IMR-90 (cell line): ENCODE measurements at regions not wholly inside any gene's neighbourhood (a gene's known extent, or its start where the extent isn't known, plus 50 kb on each side); places are given as distances from the start of the nearest gene placed in this dataset.

Source experiments
- ATAC-seq: fragments of 200-7000 bp; cut with Tn5 transposase; 2 replicates; pipeline ENCODE4 v1.9.1; 2020; ENCODE audit warnings: low read depth, mild to moderate bottlenecking, moderate library complexity
- BruUV-seq: library from RNA; stranded (reverse); fragments of 400-500 nt; replicated peaks from 2 replicates; lab custom pipeline; 2021; lab: Mats Ljungman, UMichigan
- CTCF ChIA-PET: fragments of 300-600 bp; formaldehyde crosslinking; extraction: SDS; loops from one replicate; lab custom pipeline; 2021; ENCODE audit warnings: antibody characterized with exemption; lab: Yijun Ruan, JAX
- POLR2A ChIA-PET: fragments of 300-600 bp; sonication (Branson Sonifier 250); formaldehyde crosslinking; loops from one replicate; lab custom pipeline; 2022; ENCODE audit warnings: antibody characterized with exemption; ENCODE audit not compliant: unreplicated experiment; lab: Charles Lee
- DNase-seq: peaks from one replicate; pipeline ENCODE4 v3.0.0; 2013
- H2AFZ ChIP-seq: replicated peaks from 2 replicates; pipeline ENCODE3; 2013; ENCODE audit warnings: low read length, mild to moderate bottlenecking; ENCODE audit not compliant: poor library complexity
- H2AK5ac ChIP-seq: 2 replicates; pipeline ENCODE4 v1.6.1; 2013; ENCODE audit warnings: low read depth, low read length, inconsistent platforms
- H2AK9ac ChIP-seq: replicated peaks from 2 replicates; pipeline ENCODE3; 2013; ENCODE audit warnings: mild to moderate bottlenecking, low read depth, low read length, moderate library complexity; ENCODE audit not compliant: poor library complexity
- H2BK120ac ChIP-seq: 2 replicates; pipeline ENCODE4 v1.6.1; 2013; ENCODE audit warnings: low read depth, low read length, inconsistent platforms
- H2BK15ac ChIP-seq: 3 replicates; pipeline ENCODE4 v1.6.1; 2013; ENCODE audit warnings: low read depth, low read length, inconsistent platforms
- H2BK20ac ChIP-seq: 2 replicates; pipeline ENCODE4 v1.6.1; 2013; ENCODE audit warnings: low read depth, mild to moderate bottlenecking, inconsistent platforms, low read length, moderate library complexity
- H2BK5ac ChIP-seq: 2 replicates; pipeline ENCODE4 v1.6.1; 2013; ENCODE audit warnings: mild to moderate bottlenecking, low read depth, low read length, inconsistent platforms; ENCODE audit not compliant: poor library complexity, severe bottlenecking
- H3K14ac ChIP-seq: replicated peaks from 2 replicates; pipeline ENCODE4 v1.6.1; 2013; ENCODE audit warnings: low read depth, low read length, inconsistent platforms
- H3K18ac ChIP-seq: 2 replicates; pipeline ENCODE4 v1.6.1; 2013; ENCODE audit warnings: low read depth, low read length, control low read depth
- H3K23ac ChIP-seq: 2 replicates; pipeline ENCODE4 v1.6.1; 2013; ENCODE audit warnings: low read depth, low read length, inconsistent platforms
- H3K27ac ChIP-seq: 2 replicates; pipeline ENCODE4 v1.5.1; 2013; ENCODE audit warnings: mild to moderate bottlenecking, control low read depth, low read length; ENCODE audit not compliant: insufficient read depth
- H3K27me3 ChIP-seq: 2 replicates; pipeline ENCODE4 v1.6.1; 2013; ENCODE audit warnings: low read length; ENCODE audit not compliant: control insufficient read depth, insufficient read depth
- H3K36me3 ChIP-seq: 2 replicates; pipeline ENCODE4 v1.6.1; 2013; ENCODE audit warnings: low read length, mixed read lengths; ENCODE audit not compliant: control insufficient read depth, insufficient read depth
- H3K4ac ChIP-seq: 2 replicates; pipeline ENCODE4 v1.6.1; 2013; ENCODE audit warnings: low read depth, low read length, inconsistent platforms
- H3K4me1 ChIP-seq: 2 replicates; pipeline ENCODE4 v1.6.1; 2013; ENCODE audit warnings: low read length, mixed read lengths; ENCODE audit not compliant: control insufficient read depth, insufficient read depth
- H3K4me2 ChIP-seq: 2 replicates; pipeline ENCODE4 v1.6.1; 2013; ENCODE audit warnings: low read depth, mild to moderate bottlenecking, control low read depth, low read length, moderate library complexity
- H3K4me3 ChIP-seq: 2 replicates; pipeline ENCODE4 v1.5.1; 2013; ENCODE audit warnings: low read depth, mild to moderate bottlenecking, control low read depth, low read length, moderate library complexity; ENCODE audit not compliant: insufficient read depth
- H3K56ac ChIP-seq: 2 replicates; pipeline ENCODE4 v1.6.1; 2013; ENCODE audit warnings: low read length, inconsistent platforms; ENCODE audit not compliant: insufficient read depth; ENCODE audit errors: extremely low read depth
- H3K79me1 ChIP-seq, 2 experiments: 2 replicates each; pipeline ENCODE4 v1.6.1; 2013; ENCODE audit warnings: low read length in 2 of 2, inconsistent platforms in 1 of 2, low read depth in 1 of 2
- H3K9ac ChIP-seq: 2 replicates; pipeline ENCODE4 v1.6.1; 2013; ENCODE audit warnings: low read depth, low read length, control low read depth
- H3K9me1 ChIP-seq: 2 replicates; pipeline ENCODE4 v1.6.1; 2013; ENCODE audit warnings: low read length, inconsistent platforms; ENCODE audit not compliant: insufficient read depth
- H3K9me3 ChIP-seq: 2 replicates; pipeline ENCODE4 v1.6.1; 2013; ENCODE audit warnings: low read length; ENCODE audit not compliant: control insufficient read depth, insufficient read depth
- H4K20me1 ChIP-seq: 2 replicates; pipeline ENCODE4 v1.6.1; 2013; ENCODE audit warnings: low read length, inconsistent platforms; ENCODE audit not compliant: insufficient read depth
- H4K5ac ChIP-seq: 2 replicates; pipeline ENCODE4 v1.6.1; 2013; ENCODE audit warnings: mild to moderate bottlenecking, low read depth, low read length, control low read depth
- H4K8ac ChIP-seq, 2 experiments: 2 replicates each; pipeline ENCODE4 v1.6.1; 2013; ENCODE audit warnings: low read depth in 2 of 2, low read length in 2 of 2, control low read depth in 1 of 2, inconsistent platforms in 1 of 2
- H4K91ac ChIP-seq: 2 replicates; pipeline ENCODE4 v1.6.1; 2013; ENCODE audit warnings: low read depth, low read length, inconsistent platforms; ENCODE audit not compliant: insufficient read depth
- BHLHE40 ChIP-seq: fragments of 150-350 bp; IDR thresholded peaks from 2 replicates; pipeline ENCODE4 v1.6.1; 2016; ENCODE audit warnings: mild to moderate bottlenecking, low read depth, low read length
- CEBPB ChIP-seq: IDR thresholded peaks from 2 replicates; pipeline ENCODE4 v1.6.1; 2012; ENCODE audit warnings: low read depth, low read length, improper control_type of control experiment
- CHD1 ChIP-seq: IDR thresholded peaks from 2 replicates; pipeline ENCODE4 v1.6.1; 2012; ENCODE audit warnings: low read depth, low read length, improper control_type of control experiment
- CTCF ChIP-seq: conservative IDR thresholded peaks from 2 replicates; pipeline ENCODE4 v1.5.1; 2012; ENCODE audit warnings: mild to moderate bottlenecking, low read depth, low read length, improper control_type of control experiment
- ELK1 ChIP-seq: fragments of 150-350 bp; IDR thresholded peaks from 2 replicates; pipeline ENCODE4 v1.6.1; 2016; ENCODE audit warnings: low read depth, mild to moderate bottlenecking, low read length, moderate library complexity, borderline replicate concordance
- FOS ChIP-seq: fragments of 150-350 bp; IDR thresholded peaks from 2 replicates; pipeline ENCODE4 v1.6.1; 2016; ENCODE audit warnings: low read depth, low read length
- MAFK ChIP-seq: IDR thresholded peaks from 2 replicates; pipeline ENCODE4 v1.6.1; 2012; ENCODE audit warnings: low read depth, low read length, improper control_type of control experiment
- MAZ ChIP-seq: IDR thresholded peaks from 2 replicates; pipeline ENCODE4 v1.6.1; 2012; ENCODE audit warnings: low read depth, mild to moderate bottlenecking, low read length, improper control_type of control experiment, moderate library complexity, borderline replicate concordance
- MXI1 ChIP-seq: IDR thresholded peaks from 2 replicates; pipeline ENCODE4 v1.6.1; 2012; ENCODE audit warnings: low read depth, mild to moderate bottlenecking, low read length, moderate library complexity, borderline replicate concordance
- NFE2L2 ChIP-seq: fragments of 150-350 bp; IDR thresholded peaks from 2 replicates; pipeline ENCODE4 v1.6.1; 2016; ENCODE audit warnings: low read depth, mild to moderate bottlenecking, low read length
- POLR2A ChIP-seq: IDR thresholded peaks from 2 replicates; pipeline ENCODE4 v1.6.1; 2012; ENCODE audit warnings: mild to moderate bottlenecking, low read depth, low read length
- RAD21 ChIP-seq: IDR thresholded peaks from 2 replicates; pipeline ENCODE4 v1.6.1; 2012; ENCODE audit warnings: low read length, improper control_type of control experiment
- RCOR1 ChIP-seq: IDR thresholded peaks from 2 replicates; pipeline ENCODE4 v1.6.1; 2012; ENCODE audit warnings: mild to moderate bottlenecking, low read length, improper control_type of control experiment; ENCODE audit not compliant: insufficient replicate concordance
- RFX5 ChIP-seq: IDR thresholded peaks from 2 replicates; pipeline ENCODE4 v1.8.0; 2012; ENCODE audit warnings: low read depth, mild to moderate bottlenecking, low read length, moderate library complexity
- SMC3 ChIP-seq: fragments of 150-350 bp; IDR thresholded peaks from 2 replicates; pipeline ENCODE4 v1.6.1; 2016; ENCODE audit warnings: low read depth, mild to moderate bottlenecking, antibody characterized with exemption, low read length, moderate library complexity
- USF2 ChIP-seq: fragments of 150-350 bp; IDR thresholded peaks from 2 replicates; pipeline ENCODE4 v1.6.1; 2017; ENCODE audit warnings: mild to moderate bottlenecking, antibody characterized with exemption, low read length, low read depth
- WGBS, 2 experiments: methylation state at CpG; one replicate each; pipeline versions ENCODE4 v1.1.5 to v1.1.7; 2013; ENCODE audit warnings: missing lambda C conversion rate in 2 of 2; ENCODE audit not compliant: insufficient read length in 1 of 2; ENCODE audit errors: extremely low coverage in 2 of 2; 5-methylcytosine and 5-hydroxymethylcytosine counted together
- dilution Hi-C: fragments of 300-500 bp; cut with HindIII; formaldehyde crosslinking; loops from one replicate; pipeline ENCODE4 v1.14.3; 2018; ENCODE audit warnings: low sequenced_read_pairs; ENCODE audit not compliant: unreplicated experiment
- in situ Hi-C: fragments of 300-500 bp; cut with MboI; formaldehyde crosslinking; loops from 3 replicates; pipeline ENCODE4 v1.14.3; 2019; ENCODE audit warnings: low sequenced_read_pairs, inconsistent platforms, mixed read lengths
- intact Hi-C: fragments of 100-400 bp; cut with micrococcal nuclease; formaldehyde crosslinking; loops from 2 replicates; pipeline ENCODE4 v1.10.0; 2022

- H4K91ac ChIP-seq, result no peak overlapping the region
- no peaks in the 10 kb centered on the region for H3K79me1 ChIP-seq
- no peak overlapping the region for H3K4me2 ChIP-seq
- intact Hi-C loops, result no loop called here
- ChIA-PET CTCF (no interaction called here), POLR2A (no interaction called here)
- H3K36me3 ChIP-seq, result no peaks in the 10 kb centered on the region
- H2BK120ac ChIP-seq, result no peak overlapping the region
- H3K9me3 ChIP-seq, result peaks cover 3% of the 10 kb centered on the region; the same call in 1 of the 2 replicates
- H2AK9ac ChIP-seq, result no peak overlapping the region
- no peaks in the 10 kb centered on the region for H4K20me1 ChIP-seq
- TF ChIP-seq MXI1 (no peak), MAFK (no peak), RCOR1 (no peak), RFX5 (no peak), MAZ (no peak), CEBPB (no peak), SMC3 (no peak), RAD21 (no peak), NFE2L2 (no peak), ELK1 (no peak), CTCF (no peak), BHLHE40 (no peak), FOS (no peak), USF2 (no peak), CHD1 (no peak), POLR2A (no peak)
- H3K56ac ChIP-seq, result no peak overlapping the region
- H3K4ac ChIP-seq, result no peak overlapping the region
- H3K27me3 ChIP-seq, result no peaks in the 10 kb centered on the region
- H3K9me1 ChIP-seq, result no peaks in the 10 kb centered on the region
- no TSS peak for BruUV-seq
- no peak overlapping the region for H2AFZ ChIP-seq
- no peak overlapping the region for H2BK20ac ChIP-seq
- H3K27ac ChIP-seq, result no peak overlapping the region
- no peak overlapping the region for H3K14ac ChIP-seq
- no peak overlapping the region for H4K8ac ChIP-seq
- H2BK5ac ChIP-seq, result no peak overlapping the region
- H2AK5ac ChIP-seq, result no peak overlapping the region
- ATAC-seq (no peak), DNase-seq (no peak)
- dilution Hi-C loops, result no loop called here
- no peak overlapping the region for H3K23ac ChIP-seq
- no peak overlapping the region for H4K5ac ChIP-seq
- H3K18ac ChIP-seq, result no peak overlapping the region
- no peak overlapping the region for H3K9ac ChIP-seq
- H2BK15ac ChIP-seq, result no peak overlapping the region
- H3K4me1 ChIP-seq, result no peaks in the 10 kb centered on the region
- no peak overlapping the region for H3K4me3 ChIP-seq
- in situ Hi-C loops, result no loop called here
- WGBS, 2 experiments, result no CpG with 5 or more reads among the region's 2 CpGs
Measured at GRCh38 chr4:170271723-170272122, 182.0 kb upstream of the AADAT start.
